NCI-H1417 treated with DMSO at 0.1 percent for 48 hours (cell line): ENCODE measurements at regions not wholly inside any gene's neighbourhood (a gene's known extent, or its start where the extent isn't known, plus 50 kb on each side); places are given as distances from the start of the nearest gene placed in this dataset.

ENCODE experiments used
- DNase-seq: peaks from one replicate; lab custom pipeline; 2025; lab: John Stamatoyannopoulos, UW

DNA sequence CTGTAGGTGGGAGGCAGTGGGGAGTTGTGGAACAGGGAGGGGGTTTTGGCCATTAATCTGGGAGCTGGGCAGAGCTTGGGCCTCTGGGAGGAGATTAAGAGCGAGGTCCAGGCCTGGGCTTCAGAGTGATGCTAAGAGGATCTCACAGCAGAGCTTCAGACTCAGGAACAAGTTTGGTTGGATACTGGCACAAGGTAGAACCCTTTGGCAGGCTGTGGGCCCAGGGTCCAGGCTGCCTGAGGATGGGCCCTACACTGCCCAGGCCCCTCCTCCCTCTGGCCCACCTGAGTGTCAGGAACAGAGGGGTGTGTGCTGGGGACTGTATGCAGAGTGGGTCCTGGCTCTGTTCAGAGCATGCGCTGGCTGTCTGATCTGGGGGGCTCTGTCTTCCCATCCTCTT, 334.9 kb downstream of the CYP26B1 start:
- DNase-seq, result no peak

DNA sequence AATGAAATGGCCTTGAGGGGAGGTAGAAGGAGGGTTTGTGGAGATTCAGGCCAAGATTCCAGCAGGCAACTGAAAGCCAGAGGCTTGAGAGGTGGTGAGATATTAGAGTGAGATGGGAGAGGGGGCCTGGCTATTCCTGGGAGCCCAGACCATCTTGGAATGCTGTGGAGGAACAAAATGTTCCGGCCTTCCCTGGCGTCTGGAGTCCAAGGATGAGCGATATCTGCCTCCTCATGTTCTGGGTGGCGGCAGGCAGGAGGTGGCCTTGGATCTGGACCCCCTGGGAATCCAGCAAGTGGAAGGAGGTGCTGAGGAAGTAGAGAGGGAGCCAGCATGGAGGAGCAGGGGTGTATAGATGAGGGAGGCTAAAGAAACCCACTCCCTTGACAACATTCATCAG, 335.9 kb downstream of the CYP26B1 start:
- no peak for DNase-seq

DNA sequence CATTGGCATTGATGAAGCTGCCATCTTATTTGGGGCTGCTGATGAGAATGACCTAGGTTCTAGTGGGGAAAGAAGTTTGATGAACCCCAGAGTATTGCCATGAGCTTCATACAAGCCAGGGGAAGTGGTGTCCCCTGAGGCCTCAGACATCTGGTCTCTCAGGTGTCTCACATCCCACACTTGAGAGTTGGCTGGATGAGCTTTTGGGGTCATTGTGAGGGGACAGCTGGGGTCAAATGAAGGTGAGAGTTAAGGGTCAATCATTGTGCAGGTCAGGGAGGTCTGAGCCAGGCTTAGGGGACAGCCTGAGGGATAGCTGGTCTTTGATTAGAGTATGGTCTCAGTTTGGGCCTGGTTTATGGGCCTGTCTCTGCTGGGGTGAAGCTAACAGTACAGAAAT, 336.5 kb downstream of the CYP26B1 start:
- no peak for DNase-seq

DNA sequence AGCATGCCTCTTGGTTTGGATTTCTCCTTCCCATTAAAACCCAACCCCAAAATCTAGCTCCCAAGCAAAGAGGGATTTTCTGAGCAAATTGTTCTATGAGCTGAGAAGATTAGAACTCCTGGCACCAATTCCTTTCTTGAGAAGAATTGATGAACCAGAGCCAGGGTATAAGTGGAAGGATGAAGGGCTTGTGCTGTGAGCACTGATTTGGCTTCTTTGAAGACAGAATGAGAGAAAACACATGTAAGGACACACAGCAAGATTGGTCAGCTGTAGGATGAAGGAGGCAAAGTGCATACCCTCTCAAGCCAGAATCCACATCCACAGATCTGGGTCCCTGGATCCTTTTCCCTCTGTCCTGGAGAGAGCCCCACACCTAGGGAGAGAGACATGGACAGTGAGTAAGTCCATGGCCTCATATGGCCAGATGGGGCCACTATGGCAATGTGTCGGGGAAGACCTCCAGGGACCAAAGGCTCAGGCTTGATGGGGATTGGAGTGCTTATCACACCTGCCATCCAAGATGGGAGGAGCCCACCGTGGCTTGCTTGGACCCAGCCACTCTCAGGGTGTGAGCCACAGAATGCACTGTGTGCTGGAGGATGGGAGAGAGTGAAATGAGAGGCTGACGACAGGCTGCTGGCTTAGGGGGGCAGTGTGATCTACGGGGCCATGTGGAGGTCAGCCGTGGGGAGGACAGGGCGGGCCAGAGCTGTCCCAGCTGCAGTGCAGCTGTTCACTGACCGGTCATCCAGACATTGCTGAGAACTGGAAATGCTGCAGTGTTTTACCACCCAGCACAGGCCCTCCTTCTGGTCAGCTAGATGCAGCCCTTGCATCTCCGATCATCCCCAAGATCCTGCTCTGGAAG, 339.8 kb downstream of the CYP26B1 start:
- DNase-seq, result no peak

DNA sequence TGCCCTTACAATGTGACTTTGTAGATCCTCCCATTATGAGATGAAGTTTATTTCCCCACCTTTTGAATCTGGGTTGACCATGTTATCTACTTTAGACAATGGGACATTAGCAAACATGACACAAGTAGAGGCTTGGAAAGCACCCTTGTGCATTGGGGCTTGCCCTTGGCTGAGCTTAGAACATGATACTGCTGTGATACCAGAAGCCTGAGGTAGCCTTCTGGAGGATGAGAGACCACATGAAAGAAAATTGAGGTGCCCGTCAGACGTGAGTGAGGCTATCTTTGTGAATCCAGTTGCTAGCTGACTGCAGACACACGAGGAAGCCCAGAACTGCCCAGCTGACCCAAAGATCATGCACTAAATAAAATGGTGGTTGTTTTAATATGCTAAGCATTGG, 341.2 kb downstream of the CYP26B1 start:
- DNase-seq, result no peak

DNA sequence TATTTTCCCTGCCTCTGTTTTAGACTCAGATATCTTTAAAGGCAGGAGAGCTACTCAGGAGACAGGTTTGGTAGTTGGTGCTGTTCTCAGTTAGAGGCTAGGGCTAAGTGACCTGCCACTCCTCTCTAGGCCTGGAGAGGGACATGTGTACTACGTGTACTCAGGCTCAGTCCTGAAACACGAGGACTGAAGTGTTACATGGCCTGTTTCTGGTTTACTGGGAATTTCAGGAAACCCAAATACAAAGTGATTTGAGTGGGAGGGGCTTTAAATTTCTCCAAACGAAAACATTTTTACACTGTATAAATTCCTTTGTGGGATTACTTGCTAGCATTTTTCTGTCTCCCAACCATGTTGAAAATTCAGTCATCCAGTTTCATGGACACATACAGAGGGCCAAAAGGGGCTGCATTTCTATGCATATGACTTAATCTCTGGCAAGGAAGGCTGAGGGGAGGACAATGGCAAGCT, 343.3 kb downstream of the CYP26B1 start:
- no peak for DNase-seq

DNA sequence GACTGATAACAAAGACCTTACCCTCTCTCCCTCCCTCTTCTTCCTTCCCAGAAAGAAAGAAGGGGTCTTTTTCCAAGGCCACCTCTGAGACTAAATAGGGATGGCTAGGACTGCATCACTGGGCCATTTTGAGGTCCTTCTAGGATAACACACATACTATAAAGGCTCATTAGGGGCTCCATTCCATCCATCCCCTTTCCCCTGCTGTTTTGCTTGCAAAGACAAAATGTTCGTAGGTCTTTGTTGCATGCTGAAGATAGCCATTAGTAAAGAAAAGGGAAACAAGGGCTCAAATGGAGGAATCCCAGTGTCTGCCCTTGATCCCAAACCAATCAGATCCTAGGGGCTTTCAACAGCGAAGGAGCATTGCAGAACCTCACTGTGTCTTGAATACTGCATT, 344.3 kb downstream of the CYP26B1 start:
- DNase-seq, result no peak

DNA sequence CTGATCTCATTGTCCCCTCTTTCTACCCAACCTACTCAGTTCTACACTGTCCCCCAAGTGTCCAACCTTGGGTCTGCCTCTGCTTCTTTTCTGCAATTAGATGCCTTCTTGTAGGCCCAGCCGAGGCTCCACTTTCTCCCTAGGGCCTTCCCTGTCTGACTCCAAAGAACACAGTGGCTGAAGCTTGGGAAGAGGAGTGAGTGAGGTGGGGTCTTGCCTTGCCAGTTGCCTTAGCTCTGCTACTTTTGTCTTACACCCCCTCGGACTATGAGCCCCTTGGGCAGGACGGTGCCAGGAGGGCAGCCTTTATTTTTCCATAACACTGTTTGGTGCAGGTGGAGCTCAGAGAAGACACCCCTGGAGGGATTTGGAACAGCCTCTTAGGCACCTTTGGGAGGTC, 345.1 kb downstream of the CYP26B1 start:
- no peak for DNase-seq

DNA sequence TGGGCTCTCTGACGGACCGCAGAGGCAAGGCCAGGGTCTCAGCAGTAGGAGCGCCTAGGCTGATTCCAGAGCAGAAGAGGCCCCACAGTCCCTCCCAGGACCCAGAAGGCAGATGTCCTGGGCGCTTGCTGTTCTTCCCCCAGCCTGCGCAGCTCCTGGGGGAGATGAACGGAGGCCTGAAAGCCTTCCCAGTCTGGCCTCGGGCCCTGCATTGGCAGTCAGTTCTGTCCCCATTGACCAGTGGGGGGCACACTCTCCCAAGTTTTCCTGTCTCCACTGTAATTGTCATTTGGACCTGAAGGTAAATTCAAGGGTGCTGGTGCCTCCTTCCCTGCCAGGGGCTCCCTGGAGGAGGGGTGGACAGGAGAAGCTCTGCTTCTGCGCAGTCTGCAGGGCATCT, 345.7 kb downstream of the CYP26B1 start:
- DNase-seq, result no peak

DNA sequence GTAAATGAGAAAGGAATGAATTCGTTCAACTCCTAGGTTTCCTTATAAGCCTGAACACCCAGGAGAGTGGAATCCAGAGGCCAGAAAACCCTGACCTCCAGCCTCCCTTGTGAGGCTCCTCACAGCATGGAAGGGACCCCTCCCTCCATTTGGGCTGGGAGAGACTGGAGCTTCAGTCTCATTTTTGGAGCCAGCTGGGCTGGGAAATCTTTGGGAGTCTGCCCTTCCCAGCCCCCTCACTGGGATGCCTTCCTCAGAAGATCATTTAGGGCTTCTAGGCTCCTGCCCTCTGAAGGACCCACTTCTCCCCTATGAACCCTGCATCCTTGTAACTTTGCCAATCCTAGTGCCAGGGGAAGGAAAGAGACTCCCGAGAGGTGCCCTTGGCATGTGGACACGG, 346.1 kb downstream of the CYP26B1 start:
- no peak for DNase-seq

DNA sequence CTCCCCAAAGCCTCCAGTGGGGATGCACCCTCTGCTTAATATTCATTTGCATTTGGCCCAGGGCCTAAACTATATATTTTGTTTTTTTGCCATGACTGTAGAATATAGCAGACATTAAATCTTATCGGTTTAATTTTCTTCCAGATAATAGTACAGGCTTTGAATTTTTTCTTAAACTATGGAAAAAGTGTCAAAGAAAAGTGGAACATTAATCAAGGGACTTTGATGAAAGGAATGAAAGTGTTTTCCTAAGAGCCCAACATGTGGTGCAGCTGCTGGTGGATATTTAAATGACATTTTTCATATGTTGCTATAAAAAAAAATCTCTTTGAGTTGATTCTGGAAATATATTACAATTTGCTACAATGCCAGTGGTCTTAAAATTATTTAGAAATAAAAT, 346.8 kb downstream of the CYP26B1 start:
- DNase-seq, result no peak

DNA sequence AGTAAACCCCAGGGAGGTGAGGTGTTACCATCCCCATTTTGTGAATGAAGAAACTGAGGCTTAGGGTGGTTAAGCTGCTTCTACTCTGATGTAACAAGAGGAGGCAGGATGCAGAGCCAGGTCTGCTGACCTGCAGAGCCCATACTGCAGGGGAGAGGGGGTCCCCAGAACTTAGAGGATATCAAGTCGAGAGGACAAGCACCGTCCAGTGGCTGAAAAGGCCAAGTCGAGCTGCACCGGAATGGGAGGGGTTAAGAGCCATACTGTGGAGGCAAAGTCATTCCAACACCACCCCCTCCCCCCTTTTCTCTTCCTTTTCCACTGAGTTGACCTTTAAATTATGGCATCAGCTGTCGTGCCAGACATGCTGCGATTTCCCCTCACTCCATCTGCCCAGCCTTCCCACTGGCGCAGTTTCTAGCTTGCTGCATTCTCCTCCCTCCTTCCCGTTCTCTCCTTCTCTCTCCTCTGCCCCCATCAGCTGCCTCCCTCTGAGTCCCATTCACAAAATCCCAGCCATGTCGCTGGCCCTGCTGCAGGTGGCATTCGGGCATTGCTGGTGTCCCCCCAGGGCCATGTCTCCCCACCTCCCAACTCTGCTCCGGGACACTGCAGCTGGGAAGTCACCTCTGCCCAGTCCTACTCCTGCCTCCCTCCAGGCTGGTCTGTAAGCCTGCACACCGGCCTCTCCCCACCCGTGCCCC, 346.9 kb downstream of the DYSF start:
- no peak for DNase-seq

DNA sequence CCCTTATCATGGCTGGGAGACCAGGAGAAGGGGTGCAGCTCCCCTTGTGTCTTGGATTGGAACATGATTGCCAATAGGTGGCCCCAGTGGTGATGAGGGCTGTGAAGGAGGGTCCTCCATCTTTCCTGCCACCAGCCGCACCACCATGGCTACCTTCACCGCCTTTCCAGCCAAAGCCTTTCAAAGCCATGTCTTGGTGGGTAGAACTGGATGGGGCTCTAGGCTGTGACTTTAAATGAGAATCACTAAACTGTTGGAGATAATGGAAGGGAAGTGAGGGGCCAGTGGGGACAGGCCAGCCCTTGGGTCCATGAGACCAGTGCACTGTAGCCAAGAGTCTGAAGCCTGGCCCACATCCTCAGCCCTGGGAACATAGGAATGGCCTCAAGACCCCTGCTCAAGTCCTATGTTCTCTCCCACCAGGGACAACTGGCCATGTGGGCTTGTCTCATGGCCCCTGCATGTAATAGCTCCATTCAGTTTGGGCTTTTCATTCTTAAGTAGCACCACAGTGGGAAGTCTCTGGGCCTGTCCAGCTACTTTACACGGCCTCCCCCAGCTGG, 345.7 kb downstream of the DYSF start:
- no peak for DNase-seq

DNA sequence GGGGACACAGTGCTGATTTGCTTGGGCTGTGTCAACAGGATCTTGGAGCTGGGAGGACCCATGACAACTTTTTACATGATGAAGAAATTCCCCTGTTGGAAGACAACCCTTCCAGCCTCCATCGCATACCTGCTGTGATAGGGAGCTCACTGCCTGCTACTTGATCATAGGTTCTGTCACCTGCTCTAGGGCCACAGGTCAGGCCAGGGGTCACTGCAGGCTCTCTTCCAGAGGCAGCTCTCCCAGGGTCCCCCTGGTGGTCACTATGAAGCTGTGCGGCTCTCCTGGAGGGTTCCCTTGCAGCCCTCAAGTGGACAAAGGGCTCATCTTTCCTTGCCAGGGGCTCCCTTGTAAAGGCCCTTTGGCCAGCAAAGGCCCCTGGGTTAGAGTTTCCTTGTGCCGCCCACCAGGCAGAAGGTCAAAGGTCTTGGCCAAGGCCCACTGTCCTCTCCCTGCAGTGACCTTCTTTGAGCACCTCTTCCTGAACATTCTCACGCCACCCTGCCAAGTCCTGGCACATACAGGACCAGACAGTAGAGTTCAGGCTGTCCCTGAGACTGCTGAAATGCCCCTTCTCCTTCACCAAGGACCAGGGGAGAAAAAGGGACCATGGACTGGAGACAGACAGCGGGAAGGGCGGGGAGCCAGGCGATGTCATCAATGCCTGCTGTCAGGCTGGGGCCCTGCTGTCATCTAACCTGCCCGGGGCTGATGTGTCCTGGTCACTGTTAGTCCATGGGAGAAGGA, 345.1 kb downstream of the DYSF start:
- DNase-seq, result no peak

DNA sequence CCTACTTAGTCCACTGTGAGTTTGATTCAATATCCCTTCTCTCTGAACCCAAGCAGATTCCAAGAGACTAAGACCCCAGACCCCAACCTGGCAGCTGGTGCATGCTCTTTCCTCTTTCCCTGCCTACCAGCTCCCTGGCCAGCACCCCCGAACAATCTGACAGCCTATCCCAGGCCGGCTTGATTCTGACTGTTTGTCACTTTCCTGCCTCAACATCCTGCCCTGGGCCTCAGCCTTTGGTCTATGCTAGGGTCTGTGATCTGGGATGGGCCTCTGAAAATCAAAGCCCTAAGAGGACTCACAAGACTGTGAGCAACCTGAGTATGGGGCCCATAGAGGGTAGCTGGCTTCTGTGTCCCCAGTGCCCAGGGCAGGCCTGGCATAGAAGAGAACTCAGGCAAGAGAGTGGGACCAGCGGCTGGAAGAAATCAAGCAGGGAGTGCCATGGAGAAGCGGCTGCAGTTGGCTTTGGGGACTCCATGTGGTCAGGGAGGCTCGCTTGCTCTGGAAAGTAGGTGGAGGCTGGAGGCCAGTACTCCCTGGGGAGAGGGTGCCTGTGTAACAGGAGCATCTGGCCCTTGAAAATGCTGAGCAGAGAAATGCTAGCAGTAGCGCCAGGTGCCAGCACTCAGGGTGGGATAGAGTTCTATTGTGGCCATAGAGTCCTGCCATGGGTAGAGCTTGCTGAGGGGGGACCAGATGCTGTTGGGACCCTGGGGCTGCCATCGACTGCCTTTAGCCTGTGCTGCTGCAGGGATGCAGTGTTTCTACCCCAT, 343.9 kb downstream of the DYSF start:
- no peak for DNase-seq

DNA sequence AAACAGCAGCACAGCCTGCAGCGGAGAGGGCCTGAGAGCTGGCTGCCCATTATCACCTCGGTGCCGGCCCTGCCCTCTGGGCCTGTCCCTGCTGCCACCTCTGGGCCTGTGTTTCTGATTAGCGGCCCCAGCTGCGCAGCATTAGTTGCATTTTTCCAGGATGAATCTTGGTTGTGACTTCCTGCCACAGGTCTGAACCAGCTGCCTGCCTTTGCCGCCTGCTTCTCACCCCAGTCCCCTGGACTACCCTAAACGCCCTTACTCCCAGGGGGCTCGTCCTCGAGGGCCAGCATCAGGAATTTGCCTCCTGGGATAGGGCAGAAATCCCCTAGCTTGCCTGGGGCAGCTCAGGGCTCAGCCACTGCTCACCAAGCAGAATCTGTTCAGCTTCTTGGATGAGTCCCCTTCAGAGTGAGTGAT, 342.8 kb downstream of the DYSF start:
- no peak for DNase-seq

DNA sequence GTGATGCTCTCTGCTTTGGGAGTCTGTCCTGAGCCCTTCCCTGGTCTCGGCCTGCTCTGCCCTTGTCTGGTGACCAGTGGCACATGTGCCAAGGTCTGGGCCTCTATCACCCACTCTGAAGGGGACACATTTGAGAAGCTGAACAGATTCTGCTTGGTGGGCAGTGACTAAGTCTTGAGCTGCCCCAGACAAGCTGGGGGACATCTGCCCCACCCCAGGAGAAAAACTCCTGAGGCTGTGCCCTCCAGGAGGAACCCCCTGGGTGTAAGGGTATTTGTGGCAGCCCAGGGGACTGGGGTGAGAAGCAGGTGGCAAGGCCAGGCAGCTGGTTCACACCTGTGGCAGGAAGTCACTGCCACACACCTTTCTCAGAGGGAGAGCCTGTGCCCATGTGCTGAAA, 342.1 kb downstream of the DYSF start:
- no peak for DNase-seq

DNA sequence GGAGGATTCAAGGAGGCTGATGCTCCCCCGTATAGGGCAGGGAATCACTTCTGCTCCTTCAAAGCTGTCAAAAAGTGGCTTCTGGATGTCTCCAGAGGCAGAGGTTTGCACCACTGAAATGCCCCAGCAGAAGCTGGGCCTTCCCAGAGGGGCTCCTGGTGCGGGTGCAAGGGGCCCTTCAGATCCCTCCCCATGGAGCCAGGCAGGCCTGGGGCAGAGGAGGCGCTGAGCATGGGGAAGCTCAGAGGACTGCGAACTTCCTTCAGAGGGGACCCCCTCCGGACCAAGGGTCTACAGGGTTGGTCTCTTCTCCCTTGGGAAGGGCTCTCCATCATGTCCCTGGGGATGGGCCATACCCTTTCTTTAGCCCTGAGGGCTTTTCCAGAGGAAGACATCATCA, 341.2 kb downstream of the DYSF start:
- no peak for DNase-seq

DNA sequence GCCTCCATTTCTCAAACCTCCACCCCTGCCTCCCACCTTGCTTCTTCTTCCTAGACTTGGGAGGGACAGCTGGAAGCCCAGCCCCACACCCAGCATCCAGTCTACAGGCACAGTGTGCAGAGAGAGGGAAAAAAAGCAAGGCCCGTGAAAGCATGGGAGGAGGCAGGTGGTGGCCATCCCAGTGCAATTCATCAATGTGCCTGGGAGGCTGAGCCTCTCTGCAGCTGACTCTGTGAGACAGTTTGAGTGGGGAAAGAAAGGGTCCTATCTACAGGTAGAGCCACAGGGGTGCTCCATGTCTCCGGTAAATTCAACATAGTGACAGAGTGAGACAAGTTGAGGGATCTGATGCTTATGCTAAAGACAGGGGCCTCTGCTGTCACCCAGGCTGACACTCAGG, 340.6 kb downstream of the DYSF start:
- no peak for DNase-seq

DNA sequence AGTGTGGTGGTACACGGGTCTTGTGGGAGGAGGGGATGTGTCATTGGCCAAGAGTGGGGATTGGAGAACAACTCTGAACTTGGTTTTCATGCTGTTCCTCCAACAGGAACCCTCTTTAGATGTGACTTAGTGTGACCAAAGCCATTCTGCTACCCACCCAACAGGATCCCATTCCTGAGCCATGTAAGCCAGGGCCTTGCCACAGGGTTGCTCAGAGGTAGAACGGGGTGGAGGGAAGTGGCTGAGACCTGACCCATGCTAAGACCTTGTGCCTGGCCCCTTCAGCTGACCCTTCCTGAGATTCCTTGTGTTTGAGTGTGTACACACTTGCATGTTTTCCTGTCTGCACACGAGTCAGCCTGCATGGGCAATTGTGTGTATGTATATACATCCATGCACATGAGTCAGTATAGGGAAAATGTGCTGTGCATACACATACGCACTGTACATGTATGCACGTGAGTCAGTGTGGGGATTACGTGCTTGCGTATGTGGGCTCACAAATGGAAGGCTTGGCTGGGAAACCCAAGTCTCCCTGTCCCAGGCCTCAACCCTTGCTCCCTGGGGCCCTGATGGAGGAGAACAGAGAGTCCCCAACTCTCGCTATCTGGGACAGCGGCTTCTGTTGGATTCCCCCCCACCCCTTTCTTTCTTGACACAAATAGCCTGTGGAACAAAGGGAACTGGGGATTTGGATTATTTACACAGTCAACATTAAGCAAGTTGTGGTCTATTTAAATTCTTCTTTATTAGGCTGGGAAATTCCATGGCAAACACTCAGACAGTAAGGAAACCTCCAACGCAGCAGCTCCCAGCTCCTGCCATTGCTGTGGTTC, 339.8 kb downstream of the DYSF start:
- no peak for DNase-seq
